Kidney glomerular epithelial cell (primary cell): ENCODE measurements at regions not wholly inside any gene's neighbourhood (a gene's known extent, or its start where the extent isn't known, plus 50 kb on each side); places are given as distances from the start of the nearest gene placed in this dataset.
A peak's percentile ranks its signal among the peaks of the same experiment; 100 is the strongest.

Experiments used
- DNase-seq: peaks from one replicate; lab custom pipeline; 2025; lab: John Stamatoyannopoulos, UW

DNA sequence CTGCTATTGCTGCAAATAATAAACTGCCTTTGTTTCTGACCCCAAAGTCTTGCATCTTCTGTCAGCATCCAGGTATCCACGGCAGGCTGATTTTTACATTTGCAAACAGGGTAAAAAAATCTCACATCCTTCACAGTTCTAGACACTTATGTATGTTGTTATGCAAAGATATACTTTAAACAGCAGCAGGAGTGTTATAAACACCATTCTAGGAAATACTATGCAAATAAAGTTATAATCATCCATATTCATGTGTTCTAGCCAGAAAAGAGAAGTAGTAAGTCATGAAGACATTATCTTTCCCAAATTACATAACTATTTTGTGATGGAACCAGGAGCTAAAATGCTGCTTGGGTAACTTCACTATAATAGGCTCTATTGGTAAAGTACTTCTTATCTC, 534.2 kb downstream of the LTN1 start:
- no peak for DNase-seq

DNA sequence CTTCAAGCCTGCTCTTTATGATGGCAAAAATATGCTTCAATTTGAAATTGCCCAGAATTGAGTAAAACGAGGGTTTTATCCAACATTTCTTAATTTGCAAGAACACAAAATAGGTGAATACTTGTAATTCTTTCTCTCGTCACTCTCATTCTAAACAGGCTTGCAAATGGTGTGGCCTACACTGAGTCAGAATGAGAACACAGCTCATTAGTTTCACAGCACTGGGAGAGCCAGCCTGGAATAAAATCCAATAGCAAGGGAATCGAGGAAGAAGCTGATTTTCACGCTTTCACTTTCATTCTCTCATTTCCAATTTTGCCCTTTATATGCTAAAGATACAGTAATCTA, 537.5 kb downstream of the LTN1 start:
- DNase-seq: no peak

DNA sequence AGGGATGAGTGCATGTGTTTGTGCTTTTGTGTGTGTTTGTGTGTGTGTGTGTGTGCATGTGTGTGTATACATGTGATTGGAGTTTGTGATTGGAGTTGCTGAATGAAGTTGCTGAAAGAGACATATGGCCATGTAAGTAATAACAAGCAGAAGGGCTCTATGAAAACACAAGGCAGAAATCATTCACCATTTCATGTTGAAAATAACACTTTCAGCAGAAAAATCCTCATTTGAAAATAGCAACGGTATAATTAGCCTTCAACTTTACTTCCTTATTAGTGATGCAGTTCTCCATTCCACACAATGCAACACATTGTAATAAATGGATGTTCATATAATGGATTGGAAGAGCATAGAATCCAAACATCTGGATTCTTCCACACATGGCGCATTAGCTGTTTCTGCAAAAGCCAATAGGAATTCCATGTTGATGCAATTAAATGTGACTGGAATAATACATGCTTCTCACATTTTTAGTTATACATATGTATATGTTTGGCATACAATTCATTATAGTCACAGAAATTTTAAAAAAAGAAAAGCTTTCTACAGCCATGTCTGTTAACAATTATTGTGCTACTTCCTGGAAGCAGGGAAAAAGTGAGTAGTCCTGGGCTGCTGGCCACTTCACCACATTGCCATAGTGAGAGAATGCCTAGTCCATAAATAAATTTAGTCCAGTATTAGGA, 538.0 kb downstream of the LTN1 start:
- DNase-seq: no peak

DNA sequence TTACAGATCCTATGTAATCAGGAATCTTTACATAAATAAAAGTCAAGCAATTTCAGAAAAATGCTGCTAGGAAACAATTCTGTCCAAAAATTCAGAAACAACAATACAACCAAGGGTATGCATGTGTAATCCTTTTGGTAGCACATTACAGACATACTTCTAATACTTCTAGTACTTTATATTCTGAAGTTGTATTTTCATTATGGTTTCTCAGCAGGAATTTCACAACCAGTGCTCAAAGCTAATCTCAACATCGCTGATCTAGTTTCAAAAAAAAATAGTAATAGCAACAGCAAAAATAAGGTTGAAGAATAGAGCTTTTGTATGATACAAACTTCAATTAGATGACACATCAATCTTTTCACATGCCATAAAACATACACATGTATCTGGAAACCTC, 545.2 kb downstream of the LTN1 start:
- no peak for DNase-seq

DNA sequence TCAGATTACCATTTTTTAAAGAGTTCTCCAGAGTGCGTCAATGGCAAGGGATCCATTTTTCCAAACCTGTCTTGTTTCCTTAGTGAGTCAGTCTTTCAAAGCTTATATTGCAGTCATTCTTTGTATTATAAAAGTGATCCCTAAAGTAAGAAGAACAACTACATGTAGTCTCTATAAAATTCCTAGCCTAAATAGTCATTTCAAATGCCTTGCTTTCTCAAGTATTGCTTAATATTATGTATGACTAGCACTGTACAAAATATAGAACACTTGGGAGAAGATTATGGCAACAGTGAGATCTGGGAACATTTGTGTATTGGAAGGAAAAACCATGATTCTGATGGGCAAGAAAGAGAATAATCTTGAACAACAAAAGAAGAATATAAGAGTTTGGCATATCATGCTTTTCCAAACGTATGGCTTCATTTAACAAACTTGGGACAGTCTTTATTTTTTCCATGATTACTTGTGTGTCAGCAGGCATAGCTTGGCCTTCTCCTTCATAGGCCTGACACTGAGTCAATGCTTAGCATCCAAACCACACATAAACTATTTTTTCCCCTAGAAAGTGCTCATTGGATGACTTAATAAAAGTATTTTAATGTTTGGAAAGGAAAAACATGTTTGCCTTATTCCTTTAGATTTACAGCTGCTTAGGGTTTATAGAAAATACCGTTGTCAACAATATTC, 547.4 kb downstream of the LTN1 start:
- no peak for DNase-seq

DNA sequence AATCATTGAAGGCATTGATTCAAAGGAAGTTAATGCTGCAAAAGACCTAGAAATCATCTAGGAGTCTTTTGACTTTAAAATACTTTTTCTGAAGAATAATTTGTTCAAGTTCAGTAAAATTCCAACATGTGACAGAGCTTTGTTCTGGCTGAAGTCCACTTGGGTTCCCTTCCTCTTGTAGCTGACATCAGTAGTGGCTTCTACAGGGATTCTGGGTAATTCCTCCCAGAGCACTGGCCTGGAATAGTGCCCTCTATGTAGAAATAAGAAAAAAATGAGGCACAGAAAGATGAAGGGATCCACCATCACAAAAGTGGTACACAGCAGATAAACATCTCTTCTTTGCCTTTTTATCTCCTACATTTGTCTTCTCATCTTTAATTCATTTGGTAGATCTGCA, 548.1 kb downstream of the LTN1 start:
- no peak for DNase-seq

DNA sequence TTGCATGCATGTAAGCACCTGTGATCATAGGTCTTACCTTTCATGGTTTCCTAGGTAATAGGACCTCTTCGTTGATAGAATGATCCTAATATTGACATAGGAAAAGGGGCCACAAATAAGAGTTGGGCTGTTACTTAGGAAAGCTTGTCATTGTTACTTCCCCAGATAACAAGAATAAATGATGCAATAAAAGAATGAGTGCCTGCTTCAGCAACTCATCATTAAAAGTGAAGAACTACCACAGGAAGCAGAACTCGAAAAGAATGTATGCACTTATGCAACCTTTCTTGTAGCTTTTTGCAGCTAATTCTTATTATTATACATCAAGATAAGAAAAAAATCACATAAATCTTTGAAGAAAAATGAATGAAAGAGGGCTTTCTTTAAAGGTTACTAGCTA, 548.6 kb downstream of the LTN1 start:
- DNase-seq: no peak

DNA sequence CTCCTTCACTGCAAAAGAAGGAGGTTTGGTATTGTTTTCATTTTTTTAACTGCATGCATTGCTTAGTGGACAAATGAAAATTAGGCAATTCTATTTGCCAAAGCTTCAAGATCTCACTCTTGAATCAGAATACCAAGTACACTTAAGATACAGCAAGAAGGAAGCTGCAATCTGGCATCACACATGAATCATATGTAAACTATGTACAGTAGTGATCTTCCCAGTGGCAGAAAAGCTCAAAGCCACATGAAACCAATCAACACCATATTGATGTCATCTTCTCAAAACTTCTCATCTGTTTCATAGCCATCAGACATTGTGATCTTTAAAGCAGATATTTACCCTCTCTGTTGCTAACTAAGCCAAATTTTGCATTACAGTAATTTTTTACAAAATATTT, 550.1 kb downstream of the LTN1 start:
- no peak for DNase-seq

DNA sequence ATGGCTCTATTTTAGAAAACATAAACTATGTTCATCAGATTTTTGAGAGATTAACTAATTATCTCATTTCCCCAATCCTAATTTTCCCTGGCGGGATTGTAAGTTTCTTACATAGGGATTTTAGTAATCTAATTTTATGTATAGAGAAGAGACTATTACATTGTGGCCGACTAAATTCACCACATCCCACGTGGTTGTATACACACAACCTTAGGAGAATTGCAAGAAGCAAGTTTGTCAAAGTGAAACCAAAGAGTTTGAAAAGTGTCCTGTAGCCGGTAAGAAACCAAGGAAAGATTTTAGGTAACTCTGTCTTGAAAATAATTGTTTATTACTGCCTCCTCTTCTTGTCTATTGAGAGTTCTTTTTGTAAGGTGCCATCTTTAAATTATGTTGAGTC, 550.6 kb downstream of the LTN1 start:
- DNase-seq: no peak

DNA sequence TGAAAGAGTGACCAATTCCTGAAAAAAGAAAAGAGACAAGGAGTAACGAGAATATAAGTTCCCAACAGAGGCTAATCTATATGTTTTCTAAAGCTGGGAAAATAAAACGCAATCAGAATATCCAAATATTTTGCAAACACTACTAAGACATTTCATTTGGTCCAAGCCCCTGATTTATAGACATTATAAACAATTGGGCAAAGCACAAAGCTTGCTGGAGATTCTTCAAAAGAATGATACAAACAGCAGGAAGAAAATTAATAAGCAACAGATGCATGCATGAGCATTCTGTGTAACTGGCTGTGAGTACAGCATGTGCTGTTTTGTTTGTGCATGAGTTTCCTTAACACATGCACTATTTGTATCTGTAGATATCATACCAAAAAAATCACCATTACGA, 552.9 kb downstream of the LTN1 start:
- no peak for DNase-seq

DNA sequence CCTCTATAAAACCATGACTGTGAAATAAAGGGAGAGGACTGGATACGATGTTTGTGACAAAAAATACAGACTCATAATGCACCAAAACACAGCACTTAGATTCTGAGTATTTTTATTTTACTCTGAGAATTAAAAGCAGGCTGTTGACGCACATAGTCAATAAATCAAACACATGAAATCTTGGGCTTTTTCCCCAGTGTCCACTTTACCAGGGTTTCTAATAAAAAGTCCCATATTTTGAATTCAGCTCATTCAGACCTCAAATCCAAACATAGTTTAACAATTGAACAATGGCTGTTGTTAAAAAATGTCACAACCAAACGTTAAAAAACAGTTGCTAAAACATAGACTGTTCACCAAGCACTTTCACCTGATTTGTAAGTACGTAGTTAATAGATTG, 553.4 kb downstream of the LTN1 start:
- no peak for DNase-seq

DNA sequence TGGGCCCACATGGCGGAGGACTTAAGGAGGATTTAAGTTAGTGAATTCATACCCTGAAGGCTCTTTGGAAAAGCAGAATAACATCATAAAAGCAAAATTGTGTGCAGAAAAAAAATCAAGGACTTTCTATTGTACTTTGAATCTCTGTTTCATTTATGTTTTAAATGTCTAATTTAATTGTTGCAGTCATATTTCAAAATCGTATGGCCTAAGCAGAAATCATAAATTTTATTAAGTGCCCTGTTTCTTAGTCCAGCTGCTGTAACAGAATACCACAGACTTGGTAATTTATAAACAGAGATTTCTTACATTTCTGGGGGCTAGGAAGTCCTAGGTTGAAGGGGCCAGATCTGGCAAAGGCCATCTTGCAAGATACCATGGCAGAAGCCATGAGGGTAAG, 555.6 kb downstream of the LTN1 start:
- DNase-seq: no peak

DNA sequence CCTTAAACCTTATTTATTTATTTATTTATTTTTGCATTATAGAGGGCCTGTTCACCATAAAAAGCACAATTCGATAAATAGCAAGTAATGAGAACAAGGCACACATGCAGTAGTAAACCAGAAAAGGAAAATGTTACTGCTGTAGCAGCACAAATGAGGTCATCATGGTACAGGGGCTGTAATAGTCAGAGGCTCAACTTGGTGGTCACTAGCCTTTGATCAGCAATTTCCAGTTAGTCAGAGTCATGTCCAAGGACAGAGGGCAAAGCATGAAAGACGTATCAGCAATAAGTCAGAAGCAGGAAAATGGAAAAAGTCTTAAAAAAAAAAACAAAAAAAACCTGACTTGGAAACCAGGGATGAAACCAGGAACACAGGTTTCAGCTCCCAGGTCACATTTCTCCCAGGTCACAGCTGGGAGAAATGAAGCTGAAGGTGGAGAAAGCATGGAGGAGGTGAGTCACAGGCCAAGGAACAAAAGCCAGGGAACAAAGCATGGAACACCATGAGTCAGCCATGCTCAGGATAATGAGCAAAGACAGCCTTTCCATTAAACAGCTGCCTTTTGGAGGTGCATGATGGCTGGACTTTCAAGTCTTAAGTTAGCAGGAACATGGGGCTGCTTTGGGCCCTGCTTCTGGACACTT, 556.3 kb downstream of the LTN1 start:
- peak; percentile 25 for DNase-seq

DNA sequence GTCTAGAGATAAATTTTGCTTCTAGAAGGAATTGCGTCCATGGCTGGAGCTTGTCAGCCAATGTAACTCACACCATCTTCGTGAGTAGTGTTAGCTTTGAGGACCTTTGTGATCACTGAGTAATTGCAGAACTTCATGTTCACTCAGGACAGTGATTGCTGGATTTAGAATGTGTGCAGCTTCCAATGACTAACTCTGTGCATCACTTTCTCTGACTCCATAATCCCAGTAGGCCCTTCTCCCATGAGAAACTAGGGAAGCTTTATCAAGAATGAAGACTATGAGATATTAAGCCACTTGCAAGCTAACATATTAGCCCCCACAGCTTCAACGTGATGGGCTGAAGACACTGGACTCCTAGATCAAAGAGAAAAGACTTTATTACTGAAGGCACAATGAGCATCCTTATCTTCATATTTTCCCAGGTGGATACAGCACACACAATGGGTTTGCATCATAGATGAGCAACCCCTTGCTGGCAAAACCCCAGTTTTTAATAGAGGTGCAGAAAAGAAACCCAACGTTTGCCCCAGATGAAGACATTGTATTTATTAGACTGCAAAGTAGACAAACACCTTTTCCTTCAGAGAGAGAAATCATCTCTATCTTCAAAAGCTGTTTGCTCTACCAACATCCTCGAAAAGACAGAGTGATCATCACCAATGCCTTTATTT, 561.0 kb downstream of the LTN1 start:
- DNase-seq: no peak

DNA sequence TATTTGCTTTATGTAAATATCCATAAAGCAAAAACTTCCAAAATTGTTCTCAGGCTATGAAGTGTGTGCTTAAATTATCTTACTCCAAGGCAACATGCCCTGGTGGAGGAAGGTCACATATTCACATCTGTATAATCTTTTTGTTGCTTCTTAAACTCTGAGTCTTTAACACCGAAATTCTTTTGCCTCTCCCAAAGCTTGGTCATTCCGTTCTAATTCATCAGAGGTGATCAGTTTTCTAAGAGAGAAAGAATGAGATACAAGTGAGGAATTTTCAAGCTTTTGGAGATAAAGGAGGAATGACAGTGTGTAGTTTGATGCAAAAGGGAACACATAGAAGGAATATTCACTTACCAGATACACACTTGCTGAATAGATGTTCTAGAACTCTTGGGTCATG, 561.7 kb downstream of the LTN1 start:
- DNase-seq: no peak

DNA sequence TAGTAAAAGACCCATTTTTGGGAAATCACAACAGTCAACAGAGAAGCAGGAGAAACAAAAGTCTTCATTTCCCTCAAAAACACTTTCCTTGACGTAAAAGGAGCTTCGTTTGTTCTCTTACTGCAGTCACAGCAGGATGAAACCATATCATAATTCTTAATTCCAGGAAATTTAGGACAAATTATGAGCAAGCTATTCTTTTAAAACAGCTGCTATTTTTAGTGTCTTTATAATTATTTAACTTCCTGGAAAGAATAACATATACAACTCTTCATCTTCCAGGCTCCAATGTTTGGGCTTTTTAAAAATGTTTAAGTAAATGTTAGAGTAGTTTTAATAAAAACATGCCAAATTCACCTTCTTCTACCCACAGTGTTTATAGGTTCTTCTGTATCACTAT, 563.5 kb downstream of the LTN1 start:
- no peak for DNase-seq

DNA sequence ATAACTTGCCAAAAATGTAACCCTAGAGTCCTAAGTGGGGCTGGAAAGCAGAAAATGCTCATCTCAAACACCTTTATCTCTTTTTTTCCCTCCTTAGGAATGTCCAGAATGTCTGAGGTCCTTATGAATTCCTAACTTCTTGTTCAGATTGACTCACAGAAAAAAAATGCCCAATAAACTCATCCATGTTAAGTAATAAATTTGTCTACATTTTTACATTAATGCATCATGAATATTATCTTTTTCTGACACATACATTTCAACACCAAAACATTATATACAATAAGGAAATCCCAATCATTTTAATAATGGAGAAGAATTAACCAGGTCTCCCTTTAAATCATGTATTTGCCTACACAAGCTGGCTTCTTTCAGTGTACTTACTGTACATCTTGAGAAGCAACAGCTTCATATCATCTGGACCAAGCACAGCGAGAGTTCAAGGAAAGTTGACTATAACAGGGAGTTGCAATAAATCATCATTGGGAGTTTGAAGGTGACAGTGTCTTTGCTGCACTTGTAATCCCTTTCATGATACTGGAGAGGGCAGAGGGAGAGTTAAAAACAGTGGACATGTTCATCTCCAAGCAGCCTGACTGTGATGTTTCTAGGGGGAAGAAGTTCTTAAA, 565.2 kb downstream of the LTN1 start:
- DNase-seq: no peak

DNA sequence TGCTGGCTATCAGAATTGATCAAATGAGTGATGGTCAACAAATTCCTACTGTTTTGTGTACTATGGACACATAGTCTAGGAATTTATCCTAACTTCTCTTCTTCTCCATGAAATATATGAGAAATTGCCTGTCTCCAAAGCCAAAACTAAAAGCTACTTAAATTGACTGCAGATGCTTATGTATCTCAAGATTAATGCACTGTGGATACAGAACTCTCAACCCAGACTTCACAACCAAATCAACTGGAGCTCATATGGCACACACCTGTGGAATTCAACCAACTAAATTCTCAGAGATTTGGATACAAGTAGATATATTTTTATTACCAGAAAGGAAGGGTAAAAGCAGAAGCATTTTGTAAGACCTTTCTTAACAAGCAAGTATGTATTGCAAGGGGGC, 566.1 kb downstream of the LTN1 start:
- no peak for DNase-seq

DNA sequence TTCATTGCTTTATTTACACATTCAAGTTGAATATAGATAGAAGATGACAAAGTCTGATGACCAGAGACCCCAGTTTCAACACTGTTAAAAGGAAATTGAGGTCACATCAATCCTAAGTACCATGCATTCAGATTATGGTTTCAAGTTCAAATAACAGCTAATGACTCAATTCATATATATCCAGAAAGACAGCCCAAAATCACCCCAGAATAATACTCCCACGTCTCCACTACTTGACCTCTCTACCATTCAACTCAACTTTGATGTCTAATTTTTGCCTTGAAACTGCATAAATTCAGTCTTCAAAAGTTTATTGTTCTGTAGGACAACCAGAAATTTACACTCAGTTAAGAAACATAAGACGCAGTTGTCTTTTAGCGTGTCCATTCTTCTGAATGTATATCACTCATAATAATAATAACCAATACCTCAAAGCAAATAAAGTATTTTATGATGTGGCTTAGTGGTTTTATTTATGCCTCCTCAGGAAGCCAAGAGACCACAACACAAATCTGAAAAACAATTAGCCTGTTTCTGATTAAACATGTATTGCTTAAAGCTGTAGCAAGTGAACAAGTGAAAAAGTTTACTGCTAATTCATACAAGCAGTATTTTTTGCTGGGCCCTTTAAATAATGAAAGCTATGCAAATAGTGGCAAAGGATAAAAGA, 569.0 kb downstream of the LTN1 start:
- no peak for DNase-seq

DNA sequence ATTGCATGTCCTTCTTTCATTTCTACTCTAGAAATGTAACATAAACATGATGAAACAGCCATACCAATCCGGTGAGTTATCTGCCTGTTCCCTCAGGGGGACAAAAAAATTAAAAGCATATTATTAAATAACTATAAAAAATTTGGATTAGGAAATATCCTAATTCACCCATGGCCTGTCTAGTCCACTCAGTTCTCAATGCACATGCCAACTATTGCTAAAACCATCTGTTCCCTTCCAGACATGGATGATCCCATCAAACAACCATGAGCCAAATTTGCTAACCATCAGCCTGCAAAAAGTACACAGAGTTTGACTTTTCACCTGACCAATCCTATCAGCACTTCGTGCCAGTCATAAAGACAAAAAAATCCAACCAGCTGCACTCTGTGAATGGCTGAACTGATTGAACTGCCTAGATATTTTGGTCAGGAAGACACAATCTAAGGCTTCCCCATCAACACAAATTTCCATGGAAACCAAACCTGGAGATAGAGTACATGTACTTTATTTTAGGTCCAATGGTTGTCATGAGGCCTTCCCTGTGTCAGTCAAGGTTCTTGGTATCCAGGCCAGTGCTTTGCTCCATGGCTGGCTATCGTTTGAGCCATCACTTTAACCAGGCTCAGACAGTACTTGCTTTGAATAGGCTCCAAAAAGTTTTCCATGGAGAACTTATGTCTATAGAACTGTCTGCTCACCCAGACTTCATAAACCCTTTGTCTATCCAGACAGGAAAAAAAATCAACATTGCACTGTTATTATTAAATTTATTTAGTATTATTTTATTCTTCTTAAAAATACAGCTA, 570.8 kb downstream of the LTN1 start:
- no peak for DNase-seq

DNA sequence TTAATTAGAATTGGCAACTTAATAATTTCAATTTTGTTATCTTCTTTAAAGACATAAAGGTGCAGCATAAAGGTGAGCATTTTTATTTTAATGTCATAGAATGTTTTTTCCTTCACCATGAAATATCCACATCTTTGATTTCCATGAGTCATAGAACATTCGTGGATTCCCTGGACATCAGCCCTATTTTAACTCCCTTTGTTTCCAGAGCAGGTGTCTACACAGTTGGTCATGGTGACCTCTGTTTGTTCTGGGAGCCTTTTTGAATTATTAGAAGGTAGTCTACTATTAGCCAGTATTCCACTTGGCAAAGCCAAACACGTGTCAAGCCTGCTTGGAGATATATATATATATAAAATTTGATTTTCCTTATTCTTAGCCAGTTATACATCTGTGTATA, 572.9 kb downstream of the LTN1 start:
- no peak for DNase-seq
